ENCODE measurements at regions not wholly inside any gene's neighbourhood (a gene's known extent, or its start where the extent isn't known, plus 50 kb on each side); places are given as distances from the start of the nearest gene placed in this dataset.
"Not testable (repeated sequence)": the region's sequence is repeated elsewhere in the genome, so short reads cannot be mapped to it uniquely, and the experiment has no call there.

DNA sequence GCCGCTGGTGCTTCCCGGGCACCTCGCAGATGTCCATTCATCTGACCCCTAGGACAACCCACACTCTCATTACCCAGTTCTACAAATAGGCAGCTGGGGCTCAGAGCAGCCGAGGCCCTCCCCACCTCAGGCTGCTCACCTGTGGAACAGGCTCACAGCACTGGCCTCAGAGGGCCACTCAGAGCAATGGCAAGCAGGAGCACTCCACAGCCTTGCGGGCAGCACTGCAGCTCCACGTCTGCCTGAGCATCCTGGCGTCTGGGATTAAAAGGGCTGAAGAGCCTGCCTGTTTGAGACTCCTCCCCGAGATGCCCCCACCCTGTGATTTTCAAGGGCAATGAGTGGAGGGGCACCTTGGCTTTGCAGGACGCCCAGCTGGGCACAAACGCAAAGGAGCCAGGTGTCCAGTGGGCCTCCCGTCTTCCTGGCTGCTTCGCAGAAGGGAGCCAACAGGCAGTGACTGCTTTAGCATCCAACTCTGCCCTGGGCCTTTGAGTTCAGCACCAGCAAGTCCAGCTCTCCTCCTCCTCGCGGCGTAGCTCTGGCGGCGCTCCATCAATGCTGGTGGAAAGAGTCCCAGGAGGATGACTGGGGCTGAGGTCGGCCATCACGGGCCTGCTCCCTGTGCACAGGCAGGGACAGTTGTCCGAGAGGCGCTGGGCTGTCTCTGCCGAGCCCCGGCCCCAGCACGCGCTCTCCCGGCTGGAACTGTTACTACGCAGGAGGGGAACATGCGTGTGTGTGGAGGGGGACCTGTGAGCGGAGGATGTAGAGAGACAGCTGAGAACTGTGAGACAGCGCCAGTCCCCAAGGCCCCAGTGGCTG is 297.2 kb downstream of the NDUFA10 start:
- DNase-seq (ENCODE audit: low read depth, low spot score) = no peak

DNA sequence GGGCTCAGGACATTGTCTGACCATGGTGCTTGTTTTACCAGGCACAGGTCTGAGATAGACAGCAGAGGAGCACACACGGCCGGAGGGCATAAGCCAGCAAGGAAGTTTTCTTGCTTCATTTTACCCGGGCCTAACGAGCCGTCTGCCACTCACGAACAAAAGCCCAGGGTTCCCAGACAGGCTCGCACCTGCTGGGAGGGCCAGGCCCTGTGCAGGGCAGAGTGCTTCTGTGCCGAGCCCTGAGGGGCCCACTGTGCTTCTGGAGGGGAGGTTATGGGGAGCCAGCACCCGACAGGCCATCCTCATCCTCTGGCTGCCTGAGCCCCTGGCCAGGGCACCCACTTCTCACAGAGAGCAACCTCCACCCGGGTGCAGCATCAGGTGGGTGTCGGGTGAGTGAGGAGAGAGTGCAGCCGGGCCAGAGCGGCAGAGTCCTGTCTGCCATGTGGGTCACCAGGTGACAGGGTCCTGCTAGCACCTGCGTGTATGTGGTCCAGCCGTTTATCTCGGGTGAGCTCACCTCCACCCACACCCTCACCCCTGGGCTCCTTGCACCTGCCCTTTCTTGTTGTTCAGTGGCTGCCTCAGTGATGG is 297.9 kb downstream of the NDUFA10 start:
- DNase-seq (ENCODE audit: low read depth, low spot score) = no peak

DNA sequence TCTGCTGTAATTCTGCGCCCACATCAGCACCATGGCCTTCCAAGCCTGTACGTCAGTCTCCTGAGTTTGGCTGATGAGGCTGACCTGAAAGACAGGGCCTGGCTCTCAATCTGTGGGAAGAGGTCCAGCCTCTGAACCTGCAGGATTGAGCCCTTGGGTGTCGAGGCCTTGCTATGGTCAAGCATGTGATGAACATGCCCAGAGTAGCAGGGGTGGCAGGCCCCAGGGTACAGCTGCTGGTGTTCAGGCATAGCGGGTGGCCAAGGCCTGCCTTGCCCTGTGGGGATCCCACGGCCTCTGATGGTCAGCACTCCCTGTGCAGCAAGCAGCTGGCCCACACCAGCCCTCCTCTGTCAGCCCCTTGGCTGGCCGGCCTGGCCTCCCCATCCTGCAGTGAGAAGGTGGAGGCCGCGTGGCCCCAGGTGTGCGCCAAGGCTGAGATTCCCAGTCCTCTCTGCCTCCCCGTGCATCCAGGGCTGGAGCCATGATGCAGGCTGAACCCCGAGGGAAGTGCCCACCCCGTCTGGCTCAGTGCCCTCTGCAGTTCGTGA is 298.4 kb downstream of the NDUFA10 start:
- no peak for DNase-seq (ENCODE audit: low read depth, low spot score)

DNA sequence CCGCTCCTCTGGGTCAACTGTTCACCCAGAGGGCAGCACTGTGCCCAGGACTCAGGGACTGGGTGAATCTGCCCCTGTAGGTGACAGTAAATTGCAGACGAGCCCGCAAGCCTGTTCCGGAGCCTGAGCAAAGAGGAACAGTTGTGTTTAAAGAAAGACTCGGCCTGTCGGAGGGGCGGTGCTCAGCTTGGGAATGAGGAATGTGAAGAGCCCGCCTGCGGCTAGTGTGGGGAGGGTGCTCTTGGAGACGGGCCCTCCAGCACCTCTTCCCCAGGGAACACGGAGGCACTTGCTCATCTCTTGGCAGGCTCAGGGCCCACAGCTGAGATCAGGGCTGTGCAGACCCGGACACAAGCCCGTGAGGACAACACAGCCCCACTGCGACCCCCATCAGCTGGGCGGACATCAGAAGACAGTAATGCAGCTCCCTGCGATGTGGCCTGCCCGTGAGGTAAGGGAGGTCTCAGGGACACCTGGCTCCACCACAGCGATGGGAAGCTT is 299.0 kb downstream of the NDUFA10 start:
- DNase-seq (ENCODE audit: low read depth, low spot score) = no peak

DNA sequence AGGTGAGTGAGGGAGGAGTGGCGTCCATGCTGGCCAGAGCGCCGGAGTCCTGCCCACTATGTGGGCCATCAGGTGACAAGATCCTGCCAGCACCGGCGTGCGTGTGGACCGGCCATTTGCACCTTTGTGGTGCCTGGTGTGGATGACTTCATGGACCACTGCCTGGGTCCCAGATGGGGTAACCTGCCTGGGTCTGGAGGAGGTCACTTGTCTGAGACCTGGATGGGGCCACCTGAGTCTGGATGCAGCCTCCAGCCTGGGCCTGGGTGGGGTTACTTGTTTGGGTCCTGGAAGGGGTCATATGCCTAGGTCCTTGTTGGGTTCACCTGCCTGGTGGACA is 299.6 kb downstream of the NDUFA10 start:
- DNase-seq (ENCODE audit: low read depth, low spot score) = no peak

DNA sequence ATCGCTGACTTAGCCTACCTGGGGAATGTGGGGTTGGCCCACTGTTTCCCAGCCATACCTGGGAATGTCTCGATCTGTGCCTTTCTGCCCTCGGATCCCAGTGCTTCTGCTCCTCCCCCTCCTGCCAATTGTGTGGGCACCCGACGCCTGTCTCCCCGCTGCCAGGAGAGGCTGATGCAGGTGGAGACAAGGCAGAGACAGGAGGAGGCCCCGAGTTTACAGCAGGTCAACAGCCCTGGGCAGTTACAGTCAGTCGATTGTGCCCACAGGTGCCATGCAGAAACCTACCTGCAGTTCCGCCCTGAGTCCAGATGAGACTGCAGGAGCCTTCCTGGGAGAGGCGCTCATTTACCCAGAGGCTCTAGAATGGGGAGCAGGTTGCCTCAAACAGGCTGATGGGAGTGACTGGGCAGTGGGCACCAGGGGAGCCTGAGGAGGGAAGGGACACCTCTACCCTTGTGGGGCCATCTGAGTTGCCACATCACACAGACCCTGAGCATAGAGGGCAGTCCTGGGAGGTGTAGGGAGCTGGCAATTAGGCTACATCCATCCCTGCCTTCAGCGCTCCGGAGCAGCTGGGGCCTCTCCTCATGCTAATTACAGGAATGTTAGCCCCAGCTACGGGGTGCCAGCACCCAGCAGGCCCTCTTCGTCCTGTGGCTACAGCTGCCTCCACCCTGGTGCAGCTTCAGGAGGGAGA is 300.1 kb downstream of the NDUFA10 start:
- no peak for DNase-seq (ENCODE audit: low read depth, low spot score)

- DNase-seq (ENCODE audit: low read depth, low spot score) = no peak
Observed at GRCh38 chr2:239724194-239724849, 300.8 kb downstream of the NDUFA10 start.

DNA sequence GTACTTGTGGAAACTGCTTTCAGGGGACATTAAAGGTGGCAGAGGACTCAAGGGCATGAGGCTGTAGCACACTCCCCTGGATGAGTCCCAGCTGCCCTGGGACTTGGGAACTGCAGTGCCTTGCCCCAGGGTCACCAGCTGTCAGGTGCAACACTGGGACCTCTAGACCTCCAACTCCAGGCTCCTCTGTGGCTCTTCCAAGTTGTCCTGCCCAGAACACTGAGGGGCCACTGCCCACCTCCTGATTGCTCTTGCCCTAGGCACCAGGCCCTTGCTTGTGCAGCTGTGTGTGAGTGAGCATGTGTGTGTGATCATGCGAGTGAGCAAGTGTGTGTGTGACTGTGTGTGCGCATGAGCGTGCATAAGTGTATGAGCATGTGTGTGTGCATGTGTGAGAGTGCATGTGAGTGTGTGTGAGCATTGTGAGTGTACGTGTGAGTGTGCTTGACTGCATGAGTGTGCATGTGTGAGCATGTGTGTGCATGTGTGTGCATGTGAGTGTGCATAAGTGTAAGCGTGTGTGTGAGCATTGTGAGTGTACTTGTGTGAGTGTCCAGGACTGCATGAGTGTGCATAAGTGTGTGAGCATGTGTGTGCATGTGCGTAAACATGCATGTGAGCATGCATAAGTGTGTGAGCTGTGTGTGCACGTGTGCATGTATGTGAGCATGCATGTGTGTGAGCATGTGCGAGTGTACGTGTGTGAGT is 301.5 kb downstream of the NDUFA10 start:
- no peak for DNase-seq (ENCODE audit: low read depth, low spot score)

GRCh38 chr2:239722760-239723470 is 302.2 kb downstream of the NDUFA10 start:
- no peak for DNase-seq (ENCODE audit: low read depth, low spot score)

GRCh38 chr2:239721991-239722759 is 303.0 kb downstream of the NDUFA10 start:
- DNase-seq (ENCODE audit: low read depth, low spot score) = no peak

GRCh38 chr2:239721531-239721930 is 303.6 kb downstream of the NDUFA10 start:
- no peak for DNase-seq (ENCODE audit: low read depth, low spot score)

DNA sequence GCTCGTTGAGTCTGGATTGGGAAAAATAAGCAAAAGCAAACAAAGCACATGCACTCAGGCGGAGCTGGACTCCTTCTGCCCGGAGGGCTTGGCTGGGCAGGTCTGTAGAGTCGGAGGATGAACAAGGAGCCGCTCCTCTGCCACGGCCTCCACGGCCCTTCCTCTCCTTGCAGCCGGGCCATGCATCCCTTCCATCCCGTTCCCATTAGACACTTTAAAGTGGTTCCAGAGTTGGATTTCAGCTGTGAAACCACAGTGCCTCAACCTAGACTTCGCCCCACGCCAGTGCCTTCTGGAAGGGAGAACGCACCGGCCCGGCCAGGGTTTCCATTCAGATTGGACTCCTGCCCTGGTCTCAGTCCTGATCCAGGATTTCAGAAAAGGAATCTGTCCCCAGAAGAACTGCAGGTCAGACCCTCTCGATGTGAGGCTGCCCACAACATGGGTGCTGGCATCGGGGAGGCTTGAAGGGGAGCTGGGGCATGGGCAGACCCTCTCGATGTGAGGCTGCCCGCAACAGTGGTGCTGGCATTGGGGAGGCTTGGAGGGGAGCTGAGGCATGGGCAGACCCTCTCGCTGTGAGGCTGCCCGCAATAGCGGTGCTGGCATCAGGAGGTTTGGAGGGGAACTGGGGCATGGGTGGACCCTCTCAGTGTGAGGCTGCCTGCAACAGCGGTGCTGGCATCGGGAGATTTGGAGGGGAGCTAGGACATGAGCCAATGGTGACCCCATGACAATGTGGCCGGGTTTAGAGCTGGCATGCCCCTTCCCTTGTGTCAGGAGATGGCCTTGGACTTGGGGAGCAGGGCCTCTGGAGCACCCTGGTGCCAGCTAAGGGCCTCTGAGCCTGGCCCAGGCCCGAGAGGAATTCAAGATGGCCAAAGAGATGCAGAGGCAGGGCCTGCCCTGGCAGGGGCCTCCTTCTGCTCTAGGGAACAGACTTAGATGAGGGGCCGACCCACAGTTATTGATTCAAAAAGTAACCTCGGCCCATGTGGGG is 304.5 kb downstream of the NDUFA10 start:
- DNase-seq (ENCODE audit: low read depth, low spot score) = no peak

GRCh38 chr2:239719791-239720360 is 305.3 kb downstream of the NDUFA10 start:
- DNase-seq (ENCODE audit: low read depth, low spot score) = no peak

GRCh38 chr2:239718991-239719390 is 306.2 kb downstream of the NDUFA10 start:
- not testable (repeated sequence) for DNase-seq (ENCODE audit: low read depth, low spot score)

DNA sequence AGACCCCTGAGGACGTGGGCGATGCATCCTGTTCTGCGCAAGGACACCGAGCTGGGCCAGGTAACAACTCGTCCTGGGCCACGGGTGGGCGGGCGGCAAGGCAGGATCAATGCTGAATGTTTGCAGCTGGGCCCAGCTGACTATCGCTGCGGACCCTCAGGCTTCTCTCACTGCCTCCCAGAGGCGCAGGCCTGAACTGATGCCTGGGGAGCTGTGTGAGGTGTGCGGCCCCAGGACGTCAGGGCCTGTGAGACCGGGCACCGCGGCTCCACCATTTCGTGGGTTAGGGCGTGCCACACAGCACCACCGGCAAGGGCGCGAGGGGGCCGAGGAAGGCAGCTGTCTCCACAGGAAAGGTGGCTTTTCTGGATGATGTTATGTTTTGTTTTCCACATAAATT is 307.4 kb downstream of the NDUFA10 start:
- DNase-seq (ENCODE audit: low read depth, low spot score) = no peak

GRCh38 chr2:239717319-239717675 is 307.8 kb downstream of the NDUFA10 start:
- no peak for DNase-seq (ENCODE audit: low read depth, low spot score)

GRCh38 chr2:239716536-239717318 is 308.4 kb downstream of the NDUFA10 start:
- DNase-seq (ENCODE audit: low read depth, low spot score) = no peak
